ENCODE measurements at regions not wholly inside any gene's neighbourhood (a gene's known extent, or its start where the extent isn't known, plus 50 kb on each side); places are given as distances from the start of the nearest gene placed in this dataset.

DNA sequence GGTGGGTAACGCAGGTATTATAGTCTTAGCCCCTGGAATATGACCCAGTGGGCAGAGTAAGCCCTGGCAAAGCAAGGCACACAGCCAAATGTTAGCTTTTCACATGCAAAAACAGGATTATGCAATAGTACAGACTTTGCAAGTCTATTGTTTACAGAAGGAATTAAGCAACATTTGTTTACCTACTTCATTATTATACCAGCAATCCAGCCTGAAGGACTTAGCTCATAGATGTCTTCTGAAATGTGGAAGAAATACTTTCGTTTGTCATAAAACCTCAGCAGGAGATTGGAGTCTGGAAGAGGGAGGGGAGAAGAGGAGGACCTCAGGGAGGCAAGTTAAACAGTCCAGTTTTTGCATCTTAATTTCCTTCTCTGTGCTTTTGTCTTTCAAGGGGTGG, 226.7 kb upstream of the CENPE start:
- TF ChIP-seq, protein P1, sequence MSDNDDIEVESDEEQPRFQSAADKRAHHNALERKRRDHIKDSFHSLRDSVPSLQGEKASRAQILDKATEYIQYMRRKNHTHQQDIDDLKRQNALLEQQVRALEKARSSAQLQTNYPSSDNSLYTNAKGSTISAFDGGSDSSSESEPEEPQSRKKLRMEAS (IDR thresholded peaks at IDR 0.05; ENCODE audit: low read depth, low read length), result no peak
- TF ChIP-seq, protein P2, sequence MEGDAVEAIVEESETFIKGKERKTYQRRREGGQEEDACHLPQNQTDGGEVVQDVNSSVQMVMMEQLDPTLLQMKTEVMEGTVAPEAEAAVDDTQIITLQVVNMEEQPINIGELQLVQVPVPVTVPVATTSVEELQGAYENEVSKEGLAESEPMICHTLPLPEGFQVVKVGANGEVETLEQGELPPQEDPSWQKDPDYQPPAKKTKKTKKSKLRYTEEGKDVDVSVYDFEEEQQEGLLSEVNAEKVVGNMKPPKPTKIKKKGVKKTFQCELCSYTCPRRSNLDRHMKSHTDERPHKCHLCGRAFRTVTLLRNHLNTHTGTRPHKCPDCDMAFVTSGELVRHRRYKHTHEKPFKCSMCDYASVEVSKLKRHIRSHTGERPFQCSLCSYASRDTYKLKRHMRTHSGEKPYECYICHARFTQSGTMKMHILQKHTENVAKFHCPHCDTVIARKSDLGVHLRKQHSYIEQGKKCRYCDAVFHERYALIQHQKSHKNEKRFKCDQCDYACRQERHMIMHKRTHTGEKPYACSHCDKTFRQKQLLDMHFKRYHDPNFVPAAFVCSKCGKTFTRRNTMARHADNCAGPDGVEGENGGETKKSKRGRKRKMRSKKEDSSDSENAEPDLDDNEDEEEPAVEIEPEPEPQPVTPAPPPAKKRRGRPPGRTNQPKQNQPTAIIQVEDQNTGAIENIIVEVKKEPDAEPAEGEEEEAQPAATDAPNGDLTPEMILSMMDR (IDR thresholded peaks at IDR 0.05; ENCODE audit: low read depth, low read length), result no peak
- no peak for TF ChIP-seq POLR2A (IDR thresholded peaks at IDR 0.05; ENCODE audit: extremely low read depth, insufficient read length)

All from NB4 (cell line).